Breast epithelium (tissue), 4 donors: ENCODE measurements at regions not wholly inside any gene's neighbourhood (a gene's known extent, or its start where the extent isn't known, plus 50 kb on each side); places are given as distances from the start of the nearest gene placed in this dataset.

Experiments used
- DNase-seq, 2 donors: peaks; one replicate each; pipeline ENCODE4 v3.0.0-alpha.2; 2019; ENCODE audit warnings: low spot score in 2 of 2
- H3K27ac ChIP-seq, 2 donors: fragments of 200-600 bp; sonication (generic) in 1 of 2; one replicate each; pipeline ENCODE4 v1.5.1; 2016 to 2019; ENCODE audit warnings: mild to moderate bottlenecking in 1 of 2
- H3K27me3 ChIP-seq, 2 donors: fragments of 200-600 bp; sonication (generic) in 1 of 2; one replicate each; pipeline versions ENCODE4 v1.5.1 to v1.6.0; 2017 to 2019; ENCODE audit warnings: control low read depth in 1 of 2, mild to moderate bottlenecking in 1 of 2
- H3K36me3 ChIP-seq: fragments of 200-600 bp; one replicate; pipeline ENCODE4 v1.5.1; 2019
- H3K4me1 ChIP-seq, 2 donors: fragments of 200-600 bp; sonication (generic); one replicate each; pipeline ENCODE4 v1.5.1; 2016 to 2019; ENCODE audit warnings: control low read depth in 1 of 2
- H3K4me3 ChIP-seq, 3 donors: fragments of 200-600 bp; sonication (generic); 1 replicate in 2 of 3; 2 replicates in 1 of 3; pipeline ENCODE4 v1.5.1; 2016 to 2019; ENCODE audit warnings: mild to moderate bottlenecking in 3 of 3, moderate library complexity in 2 of 3
- H3K9me3 ChIP-seq, 2 donors: fragments of 200-600 bp; sonication (generic) in 1 of 2; one replicate each; pipeline ENCODE4 v1.5.1; 2016 to 2019; ENCODE audit warnings: control low read depth in 1 of 2
- POLR2A ChIP-seq: fragments of 450-650 bp; IDR thresholded peaks from one replicate; pipeline ENCODE4 v1.6.1; 2016; ENCODE audit warnings: antibody characterized with exemption, mild to moderate bottlenecking, moderate library complexity
- POLR2AphosphoS5 ChIP-seq, 3 donors: sonication (generic); formaldehyde crosslinking; IDR thresholded peaks; one replicate each; pipeline ENCODE4 v1.6.1; 2017; ENCODE audit warnings: antibody characterized with exemption in 3 of 3
- intact Hi-C: fragments of 100-400 bp; cut with DNase I; formaldehyde crosslinking; loops from one replicate; pipeline ENCODE4 v1.15.1; 2023; ENCODE audit warnings: low total_unique reads
- TF ChIP-seq, protein P1 (sequence below), 3 donors: fragments of 450-650 bp; IDR thresholded peaks; one replicate each; pipeline ENCODE4 v1.5.1; 2016 to 2017; ENCODE audit warnings: antibody characterized with exemption in 3 of 3, mild to moderate bottlenecking in 3 of 3, moderate library complexity in 3 of 3

DNA sequence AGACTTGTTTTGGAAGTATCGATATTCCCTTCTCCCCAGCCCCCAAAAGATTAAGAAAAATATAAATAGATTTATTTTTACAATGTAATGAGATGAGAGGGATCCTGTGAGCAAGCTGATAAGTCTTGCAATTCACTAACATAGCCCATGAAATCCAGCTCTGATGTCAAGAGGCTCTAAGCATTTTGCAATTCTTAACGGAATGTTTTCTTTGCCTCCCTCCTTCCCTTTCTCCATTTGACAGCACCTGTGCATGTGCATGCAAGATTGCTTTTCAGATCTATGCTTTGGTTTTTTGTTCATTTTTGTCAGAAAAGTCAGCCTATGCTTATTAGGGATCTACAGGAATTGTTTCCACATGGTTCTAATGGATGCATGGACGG, 169.9 kb downstream of the SLIT2 start:
- TF ChIP-seq POLR2A (no peak), POLR2AphosphoS5 (IDR thresholded peaks at IDR 0.05) (no peak)
- TF ChIP-seq, protein P1, sequence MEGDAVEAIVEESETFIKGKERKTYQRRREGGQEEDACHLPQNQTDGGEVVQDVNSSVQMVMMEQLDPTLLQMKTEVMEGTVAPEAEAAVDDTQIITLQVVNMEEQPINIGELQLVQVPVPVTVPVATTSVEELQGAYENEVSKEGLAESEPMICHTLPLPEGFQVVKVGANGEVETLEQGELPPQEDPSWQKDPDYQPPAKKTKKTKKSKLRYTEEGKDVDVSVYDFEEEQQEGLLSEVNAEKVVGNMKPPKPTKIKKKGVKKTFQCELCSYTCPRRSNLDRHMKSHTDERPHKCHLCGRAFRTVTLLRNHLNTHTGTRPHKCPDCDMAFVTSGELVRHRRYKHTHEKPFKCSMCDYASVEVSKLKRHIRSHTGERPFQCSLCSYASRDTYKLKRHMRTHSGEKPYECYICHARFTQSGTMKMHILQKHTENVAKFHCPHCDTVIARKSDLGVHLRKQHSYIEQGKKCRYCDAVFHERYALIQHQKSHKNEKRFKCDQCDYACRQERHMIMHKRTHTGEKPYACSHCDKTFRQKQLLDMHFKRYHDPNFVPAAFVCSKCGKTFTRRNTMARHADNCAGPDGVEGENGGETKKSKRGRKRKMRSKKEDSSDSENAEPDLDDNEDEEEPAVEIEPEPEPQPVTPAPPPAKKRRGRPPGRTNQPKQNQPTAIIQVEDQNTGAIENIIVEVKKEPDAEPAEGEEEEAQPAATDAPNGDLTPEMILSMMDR (IDR thresholded peaks at IDR 0.05), result no peak
- DNase-seq, result no peak
- H3K36me3 ChIP-seq, result no peaks in the 10 kb centered on the region
- H3K4me1 ChIP-seq, result no peaks in the 10 kb centered on the region
- intact Hi-C loops, result no loop called here
- no peaks in the 10 kb centered on the region for H3K9me3 ChIP-seq
- H3K27me3 ChIP-seq, result no peaks in the 10 kb centered on the region
- H3K27ac ChIP-seq, result no peak overlapping the region
- no peak overlapping the region for H3K4me3 ChIP-seq

DNA sequence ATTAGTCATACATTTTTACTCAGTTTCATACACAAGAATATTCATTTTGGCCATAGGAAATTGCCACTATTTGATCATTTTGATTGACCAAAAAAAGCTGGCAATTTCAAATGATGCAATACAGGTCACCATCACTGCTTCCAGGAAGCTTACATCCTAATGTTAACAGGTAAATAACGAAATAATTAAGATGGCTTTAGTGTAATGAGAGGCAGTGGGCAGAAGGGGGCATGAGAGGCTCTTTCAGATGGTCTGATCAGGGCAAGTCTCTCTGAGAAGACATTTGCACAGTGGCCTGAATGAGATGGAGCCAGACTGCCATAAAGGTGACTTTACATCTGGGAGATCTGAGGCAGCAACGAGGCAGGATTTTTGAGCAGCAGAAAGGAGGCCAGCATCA, 170.7 kb downstream of the SLIT2 start:
- Histone ChIP-seq H3K27ac (no peak overlapping the region), H3K9me3 (no peaks in the 10 kb centered on the region), H3K4me3 (no peak overlapping the region), H3K36me3 (no peaks in the 10 kb centered on the region), H3K4me1 (no peaks in the 10 kb centered on the region), H3K27me3 (no peaks in the 10 kb centered on the region)
- intact Hi-C loops, result no loop called here
- DNase-seq, result no peak
- TF ChIP-seq POLR2A (no peak), POLR2AphosphoS5 (IDR thresholded peaks at IDR 0.05) (no peak)
- TF ChIP-seq, protein P1 (IDR thresholded peaks at IDR 0.05), result peak in 2 of 3 donors; percentile 17 to 37

GRCh38 chr4:20423420-20423819, 171.7 kb downstream of the SLIT2 start:
- Histone ChIP-seq H3K4me1 (no peaks in the 10 kb centered on the region), H3K27ac (no peak overlapping the region), H3K36me3 (no peaks in the 10 kb centered on the region), H3K4me3 (no peak overlapping the region), H3K9me3 (no peaks in the 10 kb centered on the region), H3K27me3 (no peaks in the 10 kb centered on the region)
- intact Hi-C loops, result no loop called here
- TF ChIP-seq POLR2A, result no peak
- no peak for TF ChIP-seq POLR2AphosphoS5 (IDR thresholded peaks at IDR 0.05)
- TF ChIP-seq, protein P1 (IDR thresholded peaks at IDR 0.05), result no peak
- no peak for DNase-seq

DNA sequence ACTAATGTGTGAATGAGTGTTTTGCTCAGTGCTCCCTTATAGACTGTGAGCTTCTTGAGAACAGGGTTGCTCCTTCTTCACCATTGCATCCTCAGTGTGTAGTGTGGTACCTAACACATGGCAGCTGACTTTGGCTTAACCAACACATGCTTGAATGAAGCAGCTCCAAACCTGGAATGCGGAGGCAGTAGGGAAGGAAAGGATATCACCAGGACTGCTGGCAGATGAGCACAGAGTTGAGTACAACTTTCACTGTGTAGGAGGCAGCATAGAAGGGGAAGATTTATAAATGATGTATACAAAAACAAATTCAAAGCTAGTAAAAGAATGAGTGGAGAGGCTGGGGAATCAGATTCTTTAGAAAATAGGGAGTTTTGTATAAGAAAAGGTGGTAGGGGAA, 174.3 kb downstream of the SLIT2 start:
- no peaks in the 10 kb centered on the region for H3K36me3 ChIP-seq
- no peak for DNase-seq
- no peak overlapping the region for H3K4me3 ChIP-seq
- no peaks in the 10 kb centered on the region for H3K9me3 ChIP-seq
- H3K27me3 ChIP-seq, result no peaks in the 10 kb centered on the region
- H3K4me1 ChIP-seq, result no peaks in the 10 kb centered on the region
- TF ChIP-seq POLR2A (no peak), POLR2AphosphoS5 (IDR thresholded peaks at IDR 0.05) (no peak)
- TF ChIP-seq, protein P1 (IDR thresholded peaks at IDR 0.05), result no peak
- no peak overlapping the region for H3K27ac ChIP-seq
- intact Hi-C loops, result no loop called here

- no peak for DNase-seq
- no peak overlapping the region for H3K4me3 ChIP-seq
- H3K4me1 ChIP-seq, result no peaks in the 10 kb centered on the region
- no peak overlapping the region for H3K27ac ChIP-seq
- no peaks in the 10 kb centered on the region for H3K27me3 ChIP-seq
- intact Hi-C loops, result no loop called here
- no peaks in the 10 kb centered on the region for H3K9me3 ChIP-seq
- TF ChIP-seq, protein P1 (IDR thresholded peaks at IDR 0.05), result no peak
- TF ChIP-seq POLR2AphosphoS5 (IDR thresholded peaks at IDR 0.05), result no peak
- TF ChIP-seq POLR2A, result no peak
- H3K36me3 ChIP-seq, result no peaks in the 10 kb centered on the region
Observed at GRCh38 chr4:20428436-20429160, 176.9 kb downstream of the SLIT2 start.
